Ovary (tissue), 7 donors: ENCODE measurements at regions not wholly inside any gene's neighbourhood (a gene's known extent, or its start where the extent isn't known, plus 50 kb on each side); places are given as distances from the start of the nearest gene placed in this dataset.

Experiments
- DNase-seq, 5 donors: peaks; one replicate each; pipeline ENCODE4 v3.0.0-alpha.2; 2019 to 2020
- H3K27ac ChIP-seq, 2 donors: fragments of 200-600 bp; one replicate each; pipeline versions ENCODE4 v1.5.1 to v1.8.0; 2019 to 2022
- H3K27me3 ChIP-seq: fragments of 200-600 bp; one replicate; pipeline ENCODE4 v1.8.0; 2022
- H3K36me3 ChIP-seq: fragments of 200-600 bp; sonication (generic); one replicate; pipeline ENCODE4 v1.5.1; 2019
- H3K4me1 ChIP-seq: one replicate; pipeline ENCODE4 v1.8.1; 2013; ENCODE audit warnings: mild to moderate bottlenecking, moderate library complexity; ENCODE audit not compliant: insufficient read depth
- H3K4me3 ChIP-seq: fragments of 200-600 bp; sonication (generic); one replicate; pipeline ENCODE4 v1.5.1; 2017
- H3K9me3 ChIP-seq, 2 donors: fragments of 200-600 bp in 1 of 2; sonication (generic) in 1 of 2; one replicate each; pipeline versions ENCODE4 v1.5.1 to v1.8.1; 2013 to 2019; ENCODE audit warnings: mild to moderate bottlenecking in 1 of 2, moderate library complexity in 1 of 2
- CTCF ChIP-seq, 3 donors: fragments of 450-650 bp in 2 of 3; fragments of 200-600 bp in 1 of 3; IDR thresholded peaks; one replicate each; pipeline versions ENCODE4 v1.5.1 to v1.8.0; 2016 to 2022; ENCODE audit warnings: antibody characterized with exemption in 3 of 3, mild to moderate bottlenecking in 1 of 3
- EP300 ChIP-seq: sonication (generic); formaldehyde crosslinking; IDR thresholded peaks from one replicate; pipeline ENCODE4 v1.6.1; 2017; ENCODE audit warnings: antibody characterized with exemption
- POLR2A ChIP-seq: fragments of 450-650 bp; IDR thresholded peaks from one replicate; pipeline ENCODE4 v1.6.1; 2017; ENCODE audit warnings: antibody characterized with exemption, mild to moderate bottlenecking, moderate library complexity
- WGBS, 3 donors: extraction: QIAGEN DNeasy Blood & Tissue Kit in 1 of 3; methylation state at CpG; one replicate each; pipeline versions ENCODE4 v1.1.5 to v1.1.7; 2013 to 2017; 5-methylcytosine and 5-hydroxymethylcytosine counted together
- intact Hi-C, 4 donors: fragments of 100-400 bp; cut with DNase I; formaldehyde crosslinking; loops; one replicate each; pipeline versions ENCODE4 v1.11.0 to v1.15.1; 2022 to 2023
- donor health status: DM: no; HTN: no; CAD: no; lungs with moderate emphysema.
- donor health status: DM: no; HTN: no; CAD: no.
- donor health status: Bipolar disorder and iron deficiency.
- donor health status: DM: no; HTN: no; CAD: no.
- donor health status: DM: yes; HTN: yes; CAD: no.

- Histone ChIP-seq H3K4me3 (no peak overlapping the region), H3K9me3 (no peaks in the 10 kb centered on the region), H3K27me3 (no peaks in the 10 kb centered on the region), H3K4me1 (no peaks in the 10 kb centered on the region), H3K27ac (no peak overlapping the region), H3K36me3 (no peaks in the 10 kb centered on the region)
- DNase-seq: no peak
- WGBS, 3 donors: 71 to 89% (median 76%) methylated on average over 2 of the region's 2 CpGs
- intact Hi-C loops: no loop called here
- TF ChIP-seq POLR2A: no peak
- TF ChIP-seq CTCF (IDR thresholded peaks at IDR 0.05): no peak
- no peak for TF ChIP-seq EP300
Measured at GRCh38 chr9:19641046-19641445, 147.8 kb downstream of the SLC24A2 start.

GRCh38 chr9:19640014-19640413, 148.8 kb downstream of the SLC24A2 start:
- Histone ChIP-seq H3K36me3 (no peaks in the 10 kb centered on the region), H3K27me3 (no peaks in the 10 kb centered on the region), H3K27ac (no peak overlapping the region), H3K4me1 (no peaks in the 10 kb centered on the region), H3K9me3 (no peaks in the 10 kb centered on the region), H3K4me3 (no peak overlapping the region)
- intact Hi-C loops: no loop called here
- no peak for TF ChIP-seq CTCF (IDR thresholded peaks at IDR 0.05)
- no peak for TF ChIP-seq EP300
- TF ChIP-seq POLR2A: no peak
- DNase-seq: no peak

- no peak overlapping the region for H3K27ac ChIP-seq
- WGBS, 3 donors: 82 to 89% (median 87%) methylated on average over 5 of the region's 5 CpGs
- no peaks in the 10 kb centered on the region for H3K9me3 ChIP-seq
- TF ChIP-seq EP300 (no peak), CTCF (IDR thresholded peaks at IDR 0.05) (no peak), POLR2A (no peak)
- no peaks in the 10 kb centered on the region for H3K27me3 ChIP-seq
- intact Hi-C loops: no loop called here
- H3K4me1 ChIP-seq: no peaks in the 10 kb centered on the region
- no peak overlapping the region for H3K4me3 ChIP-seq
- DNase-seq: no peak
- H3K36me3 ChIP-seq: no peaks in the 10 kb centered on the region
Measured at GRCh38 chr9:19637084-19637483, 151.8 kb downstream of the SLC24A2 start.

GRCh38 chr9:19634881-19635280, 154.0 kb downstream of the SLC24A2 start:
- no peaks in the 10 kb centered on the region for H3K4me1 ChIP-seq
- H3K36me3 ChIP-seq: no peaks in the 10 kb centered on the region
- H3K27ac ChIP-seq: no peak overlapping the region
- DNase-seq: no peak
- no peak overlapping the region for H3K4me3 ChIP-seq
- TF ChIP-seq CTCF (IDR thresholded peaks at IDR 0.05): no peak
- TF ChIP-seq EP300: no peak
- TF ChIP-seq POLR2A: no peak
- H3K27me3 ChIP-seq: no peaks in the 10 kb centered on the region
- intact Hi-C loops: no loop called here
- no peaks in the 10 kb centered on the region for H3K9me3 ChIP-seq
- 48 to 67% (median 54%) methylated on average over 2 of the region's 2 CpGs for WGBS, 3 donors

- no peaks in the 10 kb centered on the region for H3K4me1 ChIP-seq
- intact Hi-C loops: no loop called here
- no peaks in the 10 kb centered on the region for H3K27me3 ChIP-seq
- no peak overlapping the region for H3K27ac ChIP-seq
- no peak overlapping the region for H3K4me3 ChIP-seq
- no peak for DNase-seq
- no peaks in the 10 kb centered on the region for H3K36me3 ChIP-seq
- no peaks in the 10 kb centered on the region for H3K9me3 ChIP-seq
- no peak for TF ChIP-seq EP300
- TF ChIP-seq CTCF (IDR thresholded peaks at IDR 0.05): no peak
- TF ChIP-seq POLR2A: no peak
- WGBS, 3 donors: 68 to 81% (median 71%) methylated on average over 3 of the region's 3 CpGs
Measured at GRCh38 chr9:19631181-19631580, 157.7 kb downstream of the SLC24A2 start.
